Gastrocnemius medialis (tissue), 4 donors: ENCODE measurements at regions not wholly inside any gene's neighbourhood (a gene's known extent, or its start where the extent isn't known, plus 50 kb on each side); places are given as distances from the start of the nearest gene placed in this dataset.

Experiments
- ATAC-seq, 2 donors: fragments of 150-250 bp; one replicate each; pipeline ENCODE4 v1.9.1; 2016
- DNase-seq, 2 donors: peaks; one replicate each; pipeline ENCODE4 v3.0.0-alpha.2; 2019
- H3K27ac ChIP-seq, 4 donors: fragments of 200-600 bp; sonication (generic); 1 replicate in 1 of 4; 2 replicates in 3 of 4; pipeline ENCODE4 v1.5.1; 2016 to 2018; ENCODE audit warnings: mild to moderate bottlenecking in 2 of 4, moderate library complexity in 1 of 4
- H3K27me3 ChIP-seq, 3 donors: fragments of 200-600 bp; sonication (generic) in 2 of 3; 1 replicate in 1 of 3; 2 replicates in 2 of 3; pipeline versions ENCODE4 v1.5.1 to v1.6.0; 2016 to 2019; ENCODE audit warnings: mild to moderate bottlenecking in 1 of 3, moderate library complexity in 1 of 3
- H3K36me3 ChIP-seq, 2 donors: fragments of 200-600 bp; sonication (generic) in 1 of 2; one replicate each; pipeline ENCODE4 v1.5.1; 2017 to 2018
- H3K4me1 ChIP-seq, 2 donors: fragments of 200-600 bp; sonication (generic) in 1 of 2; one replicate each; pipeline ENCODE4 v1.5.1; 2016 to 2017; ENCODE audit warnings: mild to moderate bottlenecking in 2 of 2
- H3K4me3 ChIP-seq, 4 donors: fragments of 200-600 bp; sonication (generic) in 3 of 4; 1 replicate in 1 of 4; 2 replicates in 3 of 4; pipeline ENCODE4 v1.5.1; 2016 to 2019; ENCODE audit warnings: mild to moderate bottlenecking in 2 of 4
- H3K9me3 ChIP-seq, 3 donors: fragments of 200-600 bp; sonication (generic) in 2 of 3; 1 replicate in 1 of 3; 2 replicates in 2 of 3; pipeline ENCODE4 v1.5.1; 2016 to 2019
- CTCF ChIP-seq, 5 experiments: fragments of 450-650 bp in 3 of 5; fragments of 200-600 bp in 2 of 5; sonication (generic) in 2 of 5; IDR thresholded peaks in 4 of 5; conservative IDR thresholded peaks in 1 of 5; 1 replicate in 4 of 5; 2 replicates in 1 of 5; pipeline ENCODE4 v1.5.1; 2016 to 2019; ENCODE audit warnings: antibody characterized with exemption in 5 of 5, mild to moderate bottlenecking in 3 of 5, moderate library complexity in 3 of 5
- POLR2A ChIP-seq, 2 donors: fragments of 450-650 bp; IDR thresholded peaks; one replicate each; pipeline ENCODE4 v1.6.1; 2017; ENCODE audit warnings: antibody characterized with exemption in 2 of 2, mild to moderate bottlenecking in 2 of 2, moderate library complexity in 2 of 2
- in situ Hi-C, 4 donors: fragments of 200-750 bp; cut with MboI; loops; one replicate each; pipeline versions ENCODE4 v1.15.0 to v1.8.0; 2017; ENCODE audit warnings: low sequenced_read_pairs in 4 of 4
- intact Hi-C: fragments of 100-400 bp; cut with DNase I; formaldehyde crosslinking; loops from one replicate; pipeline ENCODE4 v1.15.1; 2023; ENCODE audit warnings: low total_unique reads

- in situ Hi-C loops (no loop called here), intact Hi-C loops (loop anchor here (1.0 to 10.0 kb wide), 2 partner anchors 72 to 491 kb away; no protein-coding TSS in a partner anchor)
- TF ChIP-seq CTCF (IDR thresholded peaks at IDR 0.05 in 4 of 5, conservative IDR thresholded peaks at IDR 0.05 in 1 of 5): peak; percentile 23 to 68 (median 50)
- TF ChIP-seq POLR2A (IDR thresholded peaks at IDR 0.05): no peak
- Histone ChIP-seq H3K36me3 (no peaks in the 10 kb centered on the region), H3K27me3 (peaks cover 7 to 20% (median 8%) of the 10 kb centered on the region in 3 donors), H3K9me3 (no peaks in the 10 kb centered on the region), H3K4me3 (peak overlapping the region; percentile 47 to 71 (median 58)), H3K27ac (no peak overlapping the region), H3K4me1 (peaks cover 0 to 4% of the 10 kb centered on the region in 2 donors)
- DNase-seq: no peak
- ATAC-seq: peak; percentile 64 to 75
Measured at GRCh38 chr7:101743241-101743994, 74.0 kb upstream of the CUX1 start.

- H3K27me3 ChIP-seq: peaks cover 7 to 20% (median 8%) of the 10 kb centered on the region in 3 donors
- H3K4me3 ChIP-seq: peak overlapping the region in 3 of 4 donors; percentile 56 to 71 (median 60)
- H3K9me3 ChIP-seq: no peaks in the 10 kb centered on the region
- ATAC-seq (no peak), DNase-seq (no peak)
- intact Hi-C loops (loop anchor here (1.0 to 10.0 kb wide), 2 partner anchors 71 to 491 kb away; no protein-coding TSS in a partner anchor), in situ Hi-C loops (no loop called here)
- H3K27ac ChIP-seq: no peak overlapping the region
- H3K4me1 ChIP-seq: peaks cover 0 to 4% of the 10 kb centered on the region in 2 donors
- no peak for TF ChIP-seq CTCF (IDR thresholded peaks at IDR 0.05 in 4 of 5, conservative IDR thresholded peaks at IDR 0.05 in 1 of 5)
- TF ChIP-seq POLR2A (IDR thresholded peaks at IDR 0.05): no peak
- no peaks in the 10 kb centered on the region for H3K36me3 ChIP-seq
Measured at GRCh38 chr7:101743995-101744360, 73.4 kb upstream of the CUX1 start.

GRCh38 chr7:101744588-101744987 is 72.8 kb upstream of the CUX1 start:
- in situ Hi-C loops: no loop called here

GRCh38 chr7:101746314-101746713 is 71.1 kb upstream of the CUX1 start:
- no peak overlapping the region for H3K4me3 ChIP-seq
- in situ Hi-C loops (no loop called here), intact Hi-C loops (loop anchor here (10.0 kb wide), 1 partner anchor 488 kb away; no protein-coding TSS in a partner anchor)
- DNase-seq (no peak), ATAC-seq (no peak)
- no peak for TF ChIP-seq POLR2A (IDR thresholded peaks at IDR 0.05)
- no peak for TF ChIP-seq CTCF (IDR thresholded peaks at IDR 0.05 in 4 of 5, conservative IDR thresholded peaks at IDR 0.05 in 1 of 5)
- H3K27me3 ChIP-seq: peaks cover 7 to 20% (median 8%) of the 10 kb centered on the region in 3 donors
- H3K4me1 ChIP-seq: peaks cover 0 to 4% of the 10 kb centered on the region in 2 donors
- no peaks in the 10 kb centered on the region for H3K9me3 ChIP-seq
- H3K27ac ChIP-seq: no peak overlapping the region
- no peaks in the 10 kb centered on the region for H3K36me3 ChIP-seq

More at GRCh38 chr7:101744588-101744987, 72.8 kb upstream of the CUX1 start:
- no peak for DNase-seq
- no peak overlapping the region for H3K4me3 ChIP-seq
- peaks cover 7 to 20% (median 8%) of the 10 kb centered on the region in 3 donors for H3K27me3 ChIP-seq
- no peak overlapping the region for H3K27ac ChIP-seq
- TF ChIP-seq CTCF (IDR thresholded peaks at IDR 0.05 in 4 of 5, conservative IDR thresholded peaks at IDR 0.05 in 1 of 5): no peak
- no peak for TF ChIP-seq POLR2A (IDR thresholded peaks at IDR 0.05)
- no peak for ATAC-seq
- intact Hi-C loops: loop anchor here (10.0 kb wide), 1 partner anchor 490 kb away; no protein-coding TSS in a partner anchor
- no peaks in the 10 kb centered on the region for H3K9me3 ChIP-seq
- no peaks in the 10 kb centered on the region for H3K36me3 ChIP-seq
- peaks cover 0 to 4% of the 10 kb centered on the region in 2 donors for H3K4me1 ChIP-seq
